ENCODE measurements at regions not wholly inside any gene's neighbourhood (a gene's known extent, or its start where the extent isn't known, plus 50 kb on each side); places are given as distances from the start of the nearest gene placed in this dataset.

GRCh38 chr1:177847843-177848242 is 122.0 kb downstream of the SEC16B start:
- DNase-seq, result peak in 1 of 3 donors; percentile 81

- no peak for DNase-seq
Measured at GRCh38 chr1:177838907-177839485, 130.9 kb downstream of the SEC16B start.

GRCh38 chr1:177833631-177834030 is 136.2 kb downstream of the SEC16B start:
- no peak for DNase-seq

DNA sequence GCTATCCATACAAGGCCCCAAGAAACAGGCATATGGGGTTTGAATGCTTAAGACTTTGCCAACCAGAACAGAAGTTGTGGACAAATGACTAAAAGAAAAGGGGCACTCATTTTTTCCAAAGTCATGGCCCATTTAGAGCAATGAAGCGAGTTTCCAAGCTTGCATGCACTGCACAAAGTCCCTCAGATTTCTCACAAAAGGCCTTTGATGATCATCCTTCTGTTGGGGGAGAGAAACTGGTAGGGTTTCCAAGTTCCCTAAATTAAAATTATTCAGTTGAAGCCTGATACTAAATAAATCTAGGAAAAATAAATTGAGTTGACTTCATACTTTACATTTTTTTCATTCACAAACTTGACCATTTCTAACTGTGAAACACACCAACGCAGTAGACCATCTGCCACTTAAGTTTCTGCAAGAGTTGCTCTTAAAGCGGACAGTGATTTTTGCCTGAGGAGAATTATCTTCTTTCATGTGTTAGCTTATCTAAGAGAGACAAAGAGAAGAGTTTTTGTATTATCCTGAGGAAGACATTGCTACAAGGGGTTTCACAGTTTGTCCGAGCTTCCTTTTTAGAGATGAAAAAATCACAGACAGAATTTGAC is 139.2 kb downstream of the SEC16B start:
- no peak for DNase-seq

DNA sequence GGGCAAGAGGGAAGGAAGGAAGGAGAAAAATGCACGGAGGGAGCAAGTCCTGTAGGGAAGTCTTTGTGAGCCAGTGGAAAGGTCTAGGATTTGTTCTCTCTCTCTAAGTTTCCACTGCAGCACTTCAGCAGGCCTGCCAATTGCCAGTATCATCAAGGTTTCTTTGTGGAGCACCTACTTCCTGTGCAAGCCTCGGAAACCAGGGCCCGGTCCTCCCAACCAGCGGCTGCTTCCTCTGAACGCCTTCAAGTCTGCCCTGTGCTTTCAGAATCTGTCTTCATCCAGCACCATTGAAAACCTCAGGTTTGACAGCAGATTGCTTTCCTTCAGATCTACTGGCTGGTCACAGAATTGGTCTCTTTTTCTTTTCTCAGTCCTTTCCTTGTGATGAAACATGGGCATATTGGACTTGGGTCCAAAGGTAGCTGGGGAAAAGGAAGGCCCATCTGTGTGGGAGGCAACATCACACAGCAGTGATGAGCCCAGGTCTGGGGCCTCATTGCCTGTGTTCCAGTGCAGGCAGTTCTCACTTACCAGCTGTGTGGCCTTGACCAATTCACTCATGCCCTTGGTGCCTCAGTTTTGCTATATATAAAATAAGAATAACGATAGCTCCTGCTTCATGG is 144.5 kb downstream of the SEC16B start:
- no peak for DNase-seq

- DNase-seq, result peak in 2 of 3 donors; percentile 8 to 26
Measured at GRCh38 chr1:177824508-177824982, 145.3 kb downstream of the SEC16B start.

DNA sequence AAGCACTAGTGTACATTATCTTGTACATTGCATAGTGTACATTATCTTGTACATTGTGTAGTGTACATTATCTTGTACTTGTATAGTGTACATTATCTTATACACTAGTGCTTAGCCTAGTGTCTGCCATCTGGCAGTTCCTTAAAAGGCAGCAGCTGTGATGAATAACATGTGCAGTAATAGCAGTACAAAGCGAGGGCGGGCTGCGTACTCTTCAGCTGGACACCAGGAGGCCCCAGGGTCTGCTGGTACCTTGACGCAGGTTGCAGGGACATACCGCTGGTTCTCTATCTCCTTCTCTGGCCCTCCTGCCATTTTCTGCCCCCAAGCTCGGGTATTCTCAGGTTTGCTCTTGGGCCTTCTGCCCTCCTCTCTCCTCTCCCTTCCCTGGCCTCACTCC is 149.6 kb downstream of the SEC16B start:
- peak in 1 of 3 donors; percentile 7 for DNase-seq

DNA sequence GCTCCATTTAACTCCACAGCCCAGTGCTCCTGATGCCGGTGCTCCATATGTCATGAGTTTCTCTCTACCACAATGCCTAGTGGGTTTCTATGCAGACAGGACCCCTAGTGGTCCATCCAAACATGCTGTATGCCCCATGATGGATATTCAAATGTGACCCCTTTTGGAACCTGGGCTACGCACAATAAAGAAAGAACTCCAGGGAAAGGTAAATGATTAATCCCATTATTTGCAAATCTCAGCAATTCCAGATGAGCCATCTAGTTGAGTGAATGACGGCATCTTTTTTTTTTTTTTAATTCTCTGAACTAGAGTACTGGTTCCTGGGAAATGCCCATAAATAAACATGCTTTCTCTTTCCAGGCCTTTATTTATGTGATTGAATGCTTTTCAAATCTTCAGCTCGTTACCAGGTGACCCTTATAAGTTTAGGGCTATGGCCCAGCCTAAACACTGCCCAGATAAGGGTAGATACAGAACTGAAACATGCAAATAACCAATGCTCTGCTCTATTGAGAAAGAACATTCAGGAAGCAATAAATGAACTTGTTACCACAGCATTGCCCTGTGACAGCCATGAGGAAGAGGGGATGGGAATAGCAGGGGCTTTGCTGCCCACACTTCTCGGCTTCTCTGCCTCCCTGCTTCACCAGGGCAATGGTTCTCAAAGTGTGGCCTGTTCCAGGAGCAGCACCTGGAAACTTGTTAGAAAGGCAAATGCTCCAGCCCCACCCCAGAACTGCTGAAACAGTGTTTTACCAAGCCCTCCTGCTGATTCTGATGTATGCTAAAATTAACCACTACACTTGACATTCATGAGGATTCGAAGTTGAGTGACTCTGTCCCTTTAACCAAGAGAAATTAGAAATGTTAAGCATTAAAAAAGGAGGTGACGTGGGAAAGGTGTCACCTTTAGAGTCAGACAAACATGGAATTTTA is 151.7 kb downstream of the SEC16B start:
- DNase-seq, result no peak

- DNase-seq, result no peak
Measured at GRCh38 chr1:177812650-177813049, 157.2 kb downstream of the SEC16B start.

GRCh38 chr1:177812144-177812543 is 157.7 kb downstream of the SEC16B start:
- no peak for DNase-seq

GRCh38 chr1:177811429-177811828 is 158.4 kb downstream of the SEC16B start:
- peak in 1 of 3 donors; percentile 21 for DNase-seq

- DNase-seq, result no peak
Measured at GRCh38 chr1:177809819-177810218, 160.0 kb downstream of the SEC16B start.

DNA sequence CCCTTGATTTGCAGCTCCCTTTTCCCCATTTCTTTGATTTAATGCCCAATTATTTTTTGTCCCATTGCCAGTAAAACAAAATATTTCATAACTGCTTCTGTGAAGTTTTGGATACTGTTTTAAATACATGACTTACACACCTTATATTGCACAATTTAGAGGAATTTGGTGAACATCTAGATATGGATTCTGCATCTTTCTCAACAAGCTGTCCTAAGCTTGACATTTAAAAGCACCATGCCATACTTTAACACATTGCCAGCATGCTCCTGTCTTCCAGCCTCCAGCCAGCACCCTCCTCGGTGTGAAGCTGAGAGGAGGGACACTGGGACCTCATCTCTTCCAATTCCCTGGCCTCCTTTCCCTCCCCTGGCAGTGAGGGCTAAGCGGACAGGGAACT is 167.6 kb downstream of the SEC16B start:
- DNase-seq, result no peak

DNA sequence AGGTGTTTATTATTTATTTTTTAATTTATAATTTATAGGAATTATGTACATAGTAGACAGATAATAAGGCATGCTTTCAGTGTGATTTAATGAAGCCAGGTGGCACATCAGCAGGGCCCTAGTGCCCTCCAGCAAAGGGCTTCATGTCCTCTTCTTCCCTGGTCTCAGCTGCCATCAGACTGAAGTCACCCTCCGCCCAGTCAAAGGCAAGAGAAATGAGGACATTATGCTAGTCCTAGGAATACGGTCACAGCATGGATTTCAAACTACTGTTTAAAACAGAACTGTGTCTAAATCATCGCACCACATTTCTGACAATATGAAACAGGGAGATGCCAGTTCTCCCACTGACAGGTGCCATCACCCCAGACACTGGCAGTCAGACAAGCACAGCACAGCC is 168.1 kb downstream of the SEC16B start:
- DNase-seq, result no peak

- peak in 1 of 3 donors; percentile 12 for DNase-seq
Measured at GRCh38 chr1:177800400-177801088, 169.3 kb downstream of the SEC16B start.

DNA sequence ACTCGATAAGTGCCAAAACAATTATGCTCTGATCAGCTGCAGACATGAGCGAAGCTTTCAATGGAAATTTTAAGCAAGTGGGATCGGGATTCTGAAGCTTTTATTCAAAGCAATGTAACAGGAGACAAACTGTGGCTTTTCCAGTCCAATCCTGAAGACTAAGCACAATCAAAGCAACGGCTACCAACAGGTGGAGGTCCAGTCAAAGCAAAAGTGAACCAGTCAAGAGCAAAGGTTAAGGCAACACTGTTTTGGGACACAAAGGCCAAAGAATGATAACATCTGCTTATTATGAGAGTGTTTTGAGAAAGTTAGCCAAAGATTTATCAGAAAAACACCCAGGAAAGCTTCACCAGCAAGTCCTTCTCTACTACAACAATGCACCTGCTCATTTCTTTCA is 170.1 kb downstream of the SEC16B start:
- no peak for DNase-seq

GRCh38 chr1:177798614-177799013 is 171.2 kb downstream of the SEC16B start:
- DNase-seq, result no peak

DNA sequence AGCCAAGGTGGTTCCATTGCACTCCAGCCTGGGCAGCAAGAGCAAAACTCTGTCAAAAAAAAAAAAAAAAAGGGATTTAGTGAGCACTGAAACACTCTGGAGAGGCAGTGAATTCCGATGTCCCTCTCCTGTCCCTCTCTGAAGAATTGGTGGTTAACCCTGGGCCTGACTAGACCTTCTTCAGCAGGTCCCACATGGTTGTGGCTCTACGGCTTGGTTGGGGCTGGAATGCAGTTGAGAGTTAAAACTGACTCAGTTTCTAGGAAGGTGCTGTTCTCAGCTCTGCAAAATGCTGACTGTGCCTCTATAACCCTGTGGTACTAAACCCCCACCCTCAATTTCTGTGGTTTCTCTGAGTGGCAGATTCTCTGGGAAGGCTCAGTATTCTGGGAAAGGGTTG is 173.3 kb downstream of the SEC16B start:
- DNase-seq, result no peak

GRCh38 chr1:177794376-177794991 is 175.4 kb downstream of the SEC16B start:
- DNase-seq, result no peak

GRCh38 chr1:177793900-177794299 is 176.0 kb downstream of the SEC16B start:
- no peak for DNase-seq

GRCh38 chr1:177790566-177790965 is 179.3 kb downstream of the SEC16B start:
- no peak for DNase-seq
